Stimulated activated naive CD8-positive, alpha-beta T cell treated with anti-CD3 and anti-CD28 coated beads, Interleukin-15, Interleukin-2, amounts not matched to agents 100 ng/mL and 50 ng/mL, for 24 hours (primary cell): ENCODE measurements at regions not wholly inside any gene's neighbourhood (a gene's known extent, or its start where the extent isn't known, plus 50 kb on each side); places are given as distances from the start of the nearest gene placed in this dataset.

Experiments used
- H3K27ac Mint-ChIP-seq: one replicate; pipeline ENCODE4 v1.8.0; 2021; ENCODE audit warnings: mild to moderate bottlenecking, mixed read lengths
- H3K27me3 Mint-ChIP-seq: one replicate; pipeline ENCODE4 v1.8.0; 2021; ENCODE audit warnings: mixed read lengths
- H3K36me3 Mint-ChIP-seq: one replicate; pipeline ENCODE4 v1.8.0; 2021; ENCODE audit warnings: low read depth, mixed read lengths
- H3K4me1 Mint-ChIP-seq: one replicate; pipeline ENCODE4 v1.8.0; 2021; ENCODE audit warnings: low read depth, mixed read lengths
- H3K4me3 Mint-ChIP-seq: one replicate; pipeline ENCODE4 v1.8.0; 2021; ENCODE audit warnings: mild to moderate bottlenecking, mixed read lengths
- H3K9me3 Mint-ChIP-seq: one replicate; pipeline ENCODE4 v1.8.0; 2021; ENCODE audit warnings: mixed read lengths

- peaks cover 4% of the 10 kb centered on the region for H3K36me3 Mint-ChIP-seq
- peaks cover 42% of the 10 kb centered on the region for H3K9me3 Mint-ChIP-seq
- no peak overlapping the region for H3K27ac Mint-ChIP-seq
- H3K4me1 Mint-ChIP-seq: no peaks in the 10 kb centered on the region
- no peak overlapping the region for H3K4me3 Mint-ChIP-seq
- H3K27me3 Mint-ChIP-seq: peaks cover 3% of the 10 kb centered on the region
Observed at GRCh38 chr19:57058871-57059270, 60.9 kb upstream of the USP29 start.

- no peak overlapping the region for H3K27ac Mint-ChIP-seq
- no peaks in the 10 kb centered on the region for H3K4me1 Mint-ChIP-seq
- H3K9me3 Mint-ChIP-seq: peaks cover 26% of the 10 kb centered on the region
- no peak overlapping the region for H3K4me3 Mint-ChIP-seq
- peaks cover 3% of the 10 kb centered on the region for H3K27me3 Mint-ChIP-seq
- H3K36me3 Mint-ChIP-seq: peaks cover 4% of the 10 kb centered on the region
Observed at GRCh38 chr19:57063070-57063469, 56.7 kb upstream of the USP29 start.

GRCh38 chr19:57067440-57067839 lies 52.3 kb upstream of the USP29 start:
- H3K4me1 Mint-ChIP-seq: no peaks in the 10 kb centered on the region
- peaks cover 11% of the 10 kb centered on the region for H3K9me3 Mint-ChIP-seq
- H3K4me3 Mint-ChIP-seq: no peak overlapping the region
- no peaks in the 10 kb centered on the region for H3K27me3 Mint-ChIP-seq
- H3K27ac Mint-ChIP-seq: no peak overlapping the region
- no peaks in the 10 kb centered on the region for H3K36me3 Mint-ChIP-seq

DNA sequence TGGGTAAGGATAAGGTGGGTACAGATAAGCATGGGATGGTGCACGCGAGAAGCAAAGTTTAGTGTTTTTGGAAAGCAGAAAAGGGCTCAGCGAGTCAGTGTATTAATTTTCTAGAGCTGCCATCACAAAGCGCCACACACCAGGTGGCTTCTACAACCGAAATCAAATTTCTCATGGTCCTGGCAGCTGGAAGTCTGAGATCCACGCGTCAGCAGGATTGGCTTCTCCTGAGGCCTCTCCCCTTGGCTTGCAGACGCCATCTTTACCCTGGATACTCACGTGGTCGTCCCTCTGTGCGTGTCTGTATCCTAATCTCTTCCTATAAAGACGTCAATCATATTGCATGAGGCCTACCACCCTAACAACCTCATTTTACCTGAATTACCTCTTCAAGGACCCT lies 51.5 kb upstream of the USP29 start:
- no peak overlapping the region for H3K27ac Mint-ChIP-seq
- H3K4me1 Mint-ChIP-seq: no peaks in the 10 kb centered on the region
- H3K36me3 Mint-ChIP-seq: no peaks in the 10 kb centered on the region
- no peaks in the 10 kb centered on the region for H3K27me3 Mint-ChIP-seq
- H3K9me3 Mint-ChIP-seq: peaks cover 13% of the 10 kb centered on the region
- H3K4me3 Mint-ChIP-seq: no peak overlapping the region

GRCh38 chr19:57068921-57069697 lies 50.7 kb upstream of the USP29 start:
- H3K9me3 Mint-ChIP-seq: peaks cover 12% of the 10 kb centered on the region

More at GRCh38 chr19:57068921-57069697, 50.7 kb upstream of the USP29 start:
- H3K27me3 Mint-ChIP-seq: no peaks in the 10 kb centered on the region
- H3K36me3 Mint-ChIP-seq: no peaks in the 10 kb centered on the region
- no peak overlapping the region for H3K4me3 Mint-ChIP-seq
- H3K4me1 Mint-ChIP-seq: no peaks in the 10 kb centered on the region
- no peak overlapping the region for H3K27ac Mint-ChIP-seq
